DMS 273 (cell line): ENCODE measurements at regions not wholly inside any gene's neighbourhood (a gene's known extent, or its start where the extent isn't known, plus 50 kb on each side); places are given as distances from the start of the nearest gene placed in this dataset.
"Not testable (repeated sequence)": the region's sequence is repeated elsewhere in the genome, so short reads cannot be mapped to it uniquely, and the experiment has no call there.

Experiments used
- DNase-seq: peaks from one replicate; lab custom pipeline; 2025; ENCODE audit not compliant: unreplicated experiment; lab: John Stamatoyannopoulos, UW

- DNase-seq, result no peak
Measured at GRCh38 chr13:89136678-89137077, 1465.5 kb downstream of the SLITRK5 start.

- DNase-seq, result peak; percentile 23
Measured at GRCh38 chr13:89150362-89150761, 1479.2 kb downstream of the SLITRK5 start.

GRCh38 chr13:89153941-89154340 is 1482.8 kb downstream of the SLITRK5 start:
- DNase-seq, result no peak

GRCh38 chr13:89163096-89163495 is 1491.9 kb downstream of the SLITRK5 start:
- peak; percentile 92 for DNase-seq

GRCh38 chr13:89165685-89166084 is 1494.5 kb downstream of the SLITRK5 start:
- DNase-seq, result no peak

GRCh38 chr13:89169951-89170350 is 1498.8 kb downstream of the SLITRK5 start:
- no peak for DNase-seq

- DNase-seq, result no peak
Measured at GRCh38 chr13:89181041-89181440, 1509.9 kb downstream of the SLITRK5 start.

- DNase-seq, result no peak
Measured at GRCh38 chr13:89199138-89199537, 1528.0 kb downstream of the SLITRK5 start.

GRCh38 chr13:89204435-89204834 is 1533.3 kb downstream of the SLITRK5 start:
- no peak for DNase-seq

- no peak for DNase-seq
Measured at GRCh38 chr13:89205856-89206520, 1534.8 kb downstream of the SLITRK5 start.

- no peak for DNase-seq
Measured at GRCh38 chr13:89212186-89212585, 1541.0 kb downstream of the SLITRK5 start.

GRCh38 chr13:89214185-89214584 is 1543.0 kb downstream of the SLITRK5 start:
- no peak for DNase-seq

- DNase-seq, result not testable (repeated sequence)
Measured at GRCh38 chr13:89215319-89215718, 1544.1 kb downstream of the SLITRK5 start.

GRCh38 chr13:89217813-89218212 is 1546.6 kb downstream of the SLITRK5 start:
- no peak for DNase-seq

- no peak for DNase-seq
Measured at GRCh38 chr13:89221557-89222158, 1550.5 kb downstream of the SLITRK5 start.

- DNase-seq, result no peak
Measured at GRCh38 chr13:89227356-89227755, 1556.2 kb downstream of the SLITRK5 start.

- DNase-seq, result no peak
Measured at GRCh38 chr13:89238496-89238895, 1567.3 kb downstream of the SLITRK5 start.

GRCh38 chr13:89239361-89240127 is 1568.4 kb downstream of the SLITRK5 start:
- DNase-seq, result no peak

GRCh38 chr13:89255844-89256406 is 1584.8 kb downstream of the SLITRK5 start:
- DNase-seq, result no peak

- DNase-seq, result no peak
Measured at GRCh38 chr13:89267734-89268133, 1596.6 kb downstream of the SLITRK5 start.

- no peak for DNase-seq
Measured at GRCh38 chr13:89269737-89270136, 1598.6 kb downstream of the SLITRK5 start.

GRCh38 chr13:89270736-89271135 is 1599.6 kb downstream of the SLITRK5 start:
- no peak for DNase-seq
